ENCODE measurements at regions not wholly inside any gene's neighbourhood (a gene's known extent, or its start where the extent isn't known, plus 50 kb on each side); places are given as distances from the start of the nearest gene placed in this dataset.

- TF ChIP-seq, protein P1, sequence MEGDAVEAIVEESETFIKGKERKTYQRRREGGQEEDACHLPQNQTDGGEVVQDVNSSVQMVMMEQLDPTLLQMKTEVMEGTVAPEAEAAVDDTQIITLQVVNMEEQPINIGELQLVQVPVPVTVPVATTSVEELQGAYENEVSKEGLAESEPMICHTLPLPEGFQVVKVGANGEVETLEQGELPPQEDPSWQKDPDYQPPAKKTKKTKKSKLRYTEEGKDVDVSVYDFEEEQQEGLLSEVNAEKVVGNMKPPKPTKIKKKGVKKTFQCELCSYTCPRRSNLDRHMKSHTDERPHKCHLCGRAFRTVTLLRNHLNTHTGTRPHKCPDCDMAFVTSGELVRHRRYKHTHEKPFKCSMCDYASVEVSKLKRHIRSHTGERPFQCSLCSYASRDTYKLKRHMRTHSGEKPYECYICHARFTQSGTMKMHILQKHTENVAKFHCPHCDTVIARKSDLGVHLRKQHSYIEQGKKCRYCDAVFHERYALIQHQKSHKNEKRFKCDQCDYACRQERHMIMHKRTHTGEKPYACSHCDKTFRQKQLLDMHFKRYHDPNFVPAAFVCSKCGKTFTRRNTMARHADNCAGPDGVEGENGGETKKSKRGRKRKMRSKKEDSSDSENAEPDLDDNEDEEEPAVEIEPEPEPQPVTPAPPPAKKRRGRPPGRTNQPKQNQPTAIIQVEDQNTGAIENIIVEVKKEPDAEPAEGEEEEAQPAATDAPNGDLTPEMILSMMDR (conservative IDR thresholded peaks at IDR 0.05; ENCODE audit: low read depth, low read length), result no peak
- no peak for TF ChIP-seq POLR2A (IDR thresholded peaks at IDR 0.05; ENCODE audit: low read depth, low read length)
- no peak for TF ChIP-seq RAD21 (IDR thresholded peaks at IDR 0.05; ENCODE audit: low read length)
Measured at GRCh38 chr5:114099161-114099560, 262.7 kb upstream of the KCNN2 start.
